CD4-positive, alpha-beta T cell (primary cell): ENCODE measurements at regions not wholly inside any gene's neighbourhood (a gene's known extent, or its start where the extent isn't known, plus 50 kb on each side); places are given as distances from the start of the nearest gene placed in this dataset.

Experiments used
- ATAC-seq: fragments of 200-7000 bp; cut with Tn5 transposase; one replicate; pipeline ENCODE4 v1.10.0; 2022; ENCODE audit warnings: mild to moderate bottlenecking; ENCODE audit not compliant: poor library complexity
- CTCF ChIA-PET: fragments of 350-600 bp; sonication (Branson Sonifier 250); formaldehyde crosslinking; loops from one replicate; lab custom pipeline; 2021; ENCODE audit warnings: antibody characterized with exemption, inconsistent platforms; lab: Charles Lee
- POLR2A ChIA-PET: fragments of 350-600 bp; sonication (Branson Sonifier 250); formaldehyde crosslinking; loops from one replicate; lab custom pipeline; 2021; ENCODE audit warnings: antibody characterized with exemption, inconsistent platforms; lab: Charles Lee
- DNase-seq, 14 experiments: peaks; one replicate each; pipeline ENCODE4 v3.0.0-alpha.2; 2013 to 2020; ENCODE audit warnings: mixed read lengths in 2 of 14
- H3K27ac ChIP-seq, 2 donors: one replicate each; pipeline versions ENCODE4 v1.5.1 to v1.7.0; 2013; ENCODE audit warnings: low read length in 2 of 2, low read depth in 1 of 2, mild to moderate bottlenecking in 1 of 2
- H3K27me3 ChIP-seq, 2 experiments: 1 replicate in 1 of 2; 2 replicates in 1 of 2; pipeline versions ENCODE4 v1.6.1 to v1.7.0; 2013; ENCODE audit warnings: low read length in 2 of 2, control low read depth in 1 of 2, mild to moderate bottlenecking in 1 of 2, moderate library complexity in 1 of 2; ENCODE audit not compliant: insufficient read depth in 2 of 2, control insufficient read depth in 1 of 2
- H3K36me3 ChIP-seq: one replicate; pipeline ENCODE4 v1.6.1; 2013; ENCODE audit warnings: low read length, control low read depth; ENCODE audit not compliant: insufficient read depth
- H3K4me1 ChIP-seq: one replicate; pipeline ENCODE4 v1.6.1; 2013; ENCODE audit warnings: low read length, control low read depth; ENCODE audit not compliant: insufficient read depth
- H3K4me3 ChIP-seq: one replicate; pipeline ENCODE4 v1.5.1; 2013; ENCODE audit warnings: mild to moderate bottlenecking, low read length, moderate library complexity
- H3K9me3 ChIP-seq, 2 experiments: 1 replicate in 1 of 2; 2 replicates in 1 of 2; pipeline versions ENCODE4 v1.6.1 to v1.7.0; 2013; ENCODE audit warnings: low read length in 2 of 2, mild to moderate bottlenecking in 2 of 2, control low read depth in 1 of 2, moderate library complexity in 1 of 2; ENCODE audit not compliant: control insufficient read depth in 1 of 2, insufficient read depth in 1 of 2
- H3K27ac Mint-ChIP-seq: one replicate; pipeline ENCODE4 v1.8.0; 2020; ENCODE audit warnings: mixed read lengths
- H3K27me3 Mint-ChIP-seq: one replicate; pipeline ENCODE4 v1.8.0; 2021; ENCODE audit warnings: mixed read lengths
- H3K36me3 Mint-ChIP-seq: one replicate; pipeline ENCODE4 v1.8.0; 2021; ENCODE audit warnings: low read depth, mixed read lengths
- H3K4me1 Mint-ChIP-seq: one replicate; pipeline ENCODE4 v1.8.0; 2021; ENCODE audit warnings: low read depth, mixed read lengths
- H3K4me3 Mint-ChIP-seq: one replicate; pipeline ENCODE4 v1.8.0; 2020; ENCODE audit warnings: mild to moderate bottlenecking, mixed read lengths
- H3K9me3 Mint-ChIP-seq: one replicate; pipeline ENCODE4 v1.8.0; 2020; ENCODE audit warnings: mixed read lengths
- CTCF ChIP-seq: fragments of 200-600 bp; IDR thresholded peaks from one replicate; pipeline ENCODE4 v1.8.0; 2022; ENCODE audit warnings: antibody characterized with exemption, mild to moderate bottlenecking
- intact Hi-C, 2 experiments: fragments of 100-400 bp; cut with DNase I in 1 of 2; cut with micrococcal nuclease in 1 of 2; formaldehyde crosslinking; loops; one replicate each; pipeline versions ENCODE4 v1.15.1 to v1.9.0; 2023 to 2025; cut with DNase I, micrococcal nuclease

- Mint-ChIP-seq H3K36me3 (no peaks in the 10 kb centered on the region), H3K27me3 (peaks cover 24% of the 10 kb centered on the region), H3K27ac (no peak overlapping the region), H3K4me3 (no peak overlapping the region), H3K9me3 (peaks cover under 1% of the 10 kb centered on the region), H3K4me1 (no peaks in the 10 kb centered on the region)
- DNase-seq (no peak), ATAC-seq (no peak)
- ChIA-PET CTCF (no interaction called here), POLR2A (no interaction called here)
- intact Hi-C loops: no loop called here
- Histone ChIP-seq H3K4me1 (no peaks in the 10 kb centered on the region), H3K36me3 (no peaks in the 10 kb centered on the region), H3K27ac (no peak overlapping the region), H3K4me3 (no peak overlapping the region), H3K27me3 (peaks cover 3 to 13% of the 10 kb centered on the region in 2 experiments), H3K9me3 (peaks cover 0 to 6% of the 10 kb centered on the region in 2 experiments)
- TF ChIP-seq CTCF: no peak
These were observed 425.8 kb upstream of the B3GAT1 start for GRCh38 chr11:134837887-134838232.

GRCh38 chr11:134837166-134837886 is 425.3 kb upstream of the B3GAT1 start:
- peaks cover 3 to 13% of the 10 kb centered on the region in 2 experiments for H3K27me3 ChIP-seq
- H3K9me3 Mint-ChIP-seq: peaks cover 4% of the 10 kb centered on the region
- no peak overlapping the region for H3K4me3 Mint-ChIP-seq
- TF ChIP-seq CTCF: no peak
- DNase-seq (no peak), ATAC-seq (no peak)
- H3K36me3 ChIP-seq: no peaks in the 10 kb centered on the region
- H3K4me1 Mint-ChIP-seq: no peaks in the 10 kb centered on the region
- POLR2A ChIA-PET: no interaction called here
- H3K27ac ChIP-seq: no peak overlapping the region
- no peaks in the 10 kb centered on the region for H3K4me1 ChIP-seq
- H3K36me3 Mint-ChIP-seq: no peaks in the 10 kb centered on the region
- no peak overlapping the region for H3K27ac Mint-ChIP-seq
- H3K4me3 ChIP-seq: no peak overlapping the region
- H3K9me3 ChIP-seq: peaks cover 0 to 6% of the 10 kb centered on the region in 2 experiments
- intact Hi-C loops: no loop called here
- CTCF ChIA-PET: no interaction called here
- peaks cover 19% of the 10 kb centered on the region for H3K27me3 Mint-ChIP-seq

GRCh38 chr11:134836561-134836960 is 424.5 kb upstream of the B3GAT1 start:
- Histone ChIP-seq H3K9me3 (peaks cover 0 to 6% of the 10 kb centered on the region in 2 experiments), H3K4me3 (no peak overlapping the region), H3K27ac (no peak overlapping the region), H3K4me1 (no peaks in the 10 kb centered on the region), H3K36me3 (no peaks in the 10 kb centered on the region), H3K27me3 (peaks cover 3 to 9% of the 10 kb centered on the region in 2 experiments)
- TF ChIP-seq CTCF: no peak
- Mint-ChIP-seq H3K36me3 (no peaks in the 10 kb centered on the region), H3K9me3 (peaks cover 6% of the 10 kb centered on the region), H3K27me3 (peaks cover 20% of the 10 kb centered on the region), H3K4me1 (no peaks in the 10 kb centered on the region), H3K27ac (no peak overlapping the region), H3K4me3 (no peak overlapping the region)
- intact Hi-C loops: no loop called here
- CTCF ChIA-PET: no interaction called here
- ATAC-seq: no peak
- DNase-seq: no peak
- POLR2A ChIA-PET: no interaction called here
